ENCODE measurements at regions not wholly inside any gene's neighbourhood (a gene's known extent, or its start where the extent isn't known, plus 50 kb on each side); places are given as distances from the start of the nearest gene placed in this dataset.

DNA sequence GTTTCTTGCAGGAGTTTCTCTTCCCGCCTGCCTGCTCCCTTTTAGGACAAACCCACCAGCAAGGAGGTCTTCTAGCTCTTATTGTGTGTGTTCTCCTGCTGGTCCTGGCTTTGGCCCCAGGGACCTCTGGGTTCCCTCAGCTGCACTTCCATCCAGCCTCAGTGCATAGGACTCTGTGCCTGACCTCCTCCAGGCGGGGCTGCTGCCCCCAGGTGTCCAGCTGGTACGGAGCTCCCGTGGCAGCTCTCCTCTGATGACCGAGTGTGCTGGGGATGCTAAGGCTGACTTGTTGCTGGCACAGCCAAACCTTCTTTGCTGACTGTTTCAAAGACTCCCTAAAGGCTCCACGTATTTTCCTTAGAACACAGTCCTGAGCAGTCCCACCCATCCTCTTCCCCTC lies 126.5 kb downstream of the GPCPD1 start:
- TF ChIP-seq KDM1A (IDR thresholded peaks at IDR 0.05; ENCODE audit: low read depth) (no peak), CBX2 (IDR thresholded peaks at IDR 0.05; ENCODE audit: borderline replicate concordance, low read depth) (no peak), EHMT2 (IDR thresholded peaks at IDR 0.05; ENCODE audit: low read depth) (no peak), PBX3 (IDR thresholded peaks at IDR 0.05) (no peak), RARB (CRISPR knock-in tag; IDR thresholded peaks at IDR 0.05) (no peak)
- POLR2A ChIA-PET = no interaction called here
- Histone ChIP-seq H3K4me1 (no peaks in the 10 kb centered on the region), H3K9me3 (no peaks in the 10 kb centered on the region), H3K27ac (no peak overlapping the region), H3K4me3 (no peak overlapping the region), H3K4me2 (no peak overlapping the region)
- ATAC-seq (peak in 1 of 2 experiments; percentile 64; a peak in 3 of 6 replicates), FAIRE-seq (no peak), DNase-seq (ENCODE audit: low read depth in 1 of 2, low spot score in 1 of 2) (no peak)
- WGBS (ENCODE audit: missing lambda C conversion rate) = 31% methylated on average over 6 of the region's 6 CpGs
- CTCF ChIA-PET = interaction anchor here (1.5 to 3.1 kb wide), 2 partner anchors 36 to 279 kb away, joined by 3 to 8 read pairs; no protein-coding TSS in a partner anchor

- no peak for FAIRE-seq
- CTCF ChIA-PET = interaction anchor here (0.7 to 3.1 kb wide), 4 partner anchors 25 to 1800 kb away, joined by 3 to 8 read pairs (median 3); no protein-coding TSS in a partner anchor
Measured at GRCh38 chr20:5482791-5483190, 128.0 kb downstream of the GPCPD1 start.

GRCh38 chr20:5481872-5482271 lies 128.9 kb downstream of the GPCPD1 start:
- Histone ChIP-seq H3K9me3 (no peaks in the 10 kb centered on the region), H3K4me3 (no peak overlapping the region), H3K4me1 (no peaks in the 10 kb centered on the region), H3K4me2 (no peak overlapping the region), H3K27ac (no peak overlapping the region)
- DNase-seq (ENCODE audit: low read depth in 1 of 2, low spot score in 1 of 2) (no peak), FAIRE-seq (no peak), ATAC-seq (no peak)
- ChIA-PET POLR2A (no interaction called here), CTCF (no interaction called here)
- WGBS (ENCODE audit: missing lambda C conversion rate) = 67% methylated on average over 4 of the region's 4 CpGs
- no peak for TF ChIP-seq RCOR1 (IDR thresholded peaks at IDR 0.05; ENCODE audit: low read depth, low read length)
- TF ChIP-seq MAFK (IDR thresholded peaks at IDR 0.05; ENCODE audit: partially characterized antibody) = no peak
- TF ChIP-seq FOSL2 (IDR thresholded peaks at IDR 0.05) = no peak
- no peak for TF ChIP-seq FOSL2 (CRISPR knock-in tag; IDR thresholded peaks at IDR 0.05)
- no peak for TF ChIP-seq JUNB (IDR thresholded peaks at IDR 0.05)
- TF ChIP-seq RFX5 (IDR thresholded peaks at IDR 0.05) = no peak
- no peak for TF ChIP-seq NR3C1 (IDR thresholded peaks at IDR 0.05)
- TF ChIP-seq EHF (CRISPR knock-in tag; IDR thresholded peaks at IDR 0.05) = no peak
- no peak for TF ChIP-seq TFCP2L1 (CRISPR knock-in tag; IDR thresholded peaks at IDR 0.05)
- no peak for TF ChIP-seq MAZ (IDR thresholded peaks at IDR 0.05; ENCODE audit: borderline replicate concordance, low read depth, low read length)
- no peak for TF ChIP-seq SREBF2 (IDR thresholded peaks at IDR 0.05)
- TF ChIP-seq CTCF (IDR thresholded peaks at IDR 0.05) = no peak
- no peak for TF ChIP-seq CBX2 (IDR thresholded peaks at IDR 0.05; ENCODE audit: borderline replicate concordance, low read depth)
- no peak for TF ChIP-seq CBX8 (IDR thresholded peaks at IDR 0.05)
- TF ChIP-seq CHD2 (IDR thresholded peaks at IDR 0.05; ENCODE audit: low read length, partially characterized antibody) = no peak
- no peak for TF ChIP-seq PBX3 (IDR thresholded peaks at IDR 0.05)

More at GRCh38 chr20:5482791-5483190, 128.0 kb downstream of the GPCPD1 start:
- Histone ChIP-seq H3K4me3 (no peak overlapping the region), H3K4me1 (no peaks in the 10 kb centered on the region), H3K4me2 (no peak overlapping the region), H3K9me3 (no peaks in the 10 kb centered on the region), H3K27ac (no peak overlapping the region)
- DNase-seq (ENCODE audit: low read depth in 1 of 2, low spot score in 1 of 2) = no peak
- WGBS (ENCODE audit: missing lambda C conversion rate) = 34% methylated on average over 2 of the region's 2 CpGs
- POLR2A ChIA-PET = no interaction called here
- ATAC-seq = no peak
- TF ChIP-seq CBX2 (IDR thresholded peaks at IDR 0.05; ENCODE audit: borderline replicate concordance, low read depth) (no peak), SMC3 (IDR thresholded peaks at IDR 0.05) (no peak), TFCP2L1 (CRISPR knock-in tag; IDR thresholded peaks at IDR 0.05) (no peak), ATOH8 (CRISPR knock-in tag; IDR thresholded peaks at IDR 0.05; ENCODE audit: low read depth) (no peak), ZC3H11A (IDR thresholded peaks at IDR 0.05) (no peak), POLR2A (IDR thresholded peaks at IDR 0.05; ENCODE audit: low read length) (no peak), HOXB5 (CRISPR knock-in tag; IDR thresholded peaks at IDR 0.05) (no peak)
